SK-N-SH treated with all-trans-retinoic acid at 6 μM for 48 hours (cell line): ENCODE measurements at regions not wholly inside any gene's neighbourhood (a gene's known extent, or its start where the extent isn't known, plus 50 kb on each side); places are given as distances from the start of the nearest gene placed in this dataset.

Experiments
- ATAC-seq: fragments of 200-7000 bp; cut with Tn5 transposase; 3 replicates; pipeline ENCODE4 v1.9.1; 2020; ENCODE audit warnings: mild to moderate bottlenecking, moderate library complexity
- ARNTL ChIP-seq: fragments of 450-650 bp; formaldehyde crosslinking; IDR thresholded peaks from 2 replicates; pipeline ENCODE4 v1.5.0; 2020; ENCODE audit warnings: low read depth, mild to moderate bottlenecking, moderate library complexity, borderline replicate concordance
- BACH2 ChIP-seq: fragments of 250-450 bp; sonication (Bioruptor Pico); IDR thresholded peaks from 2 replicates; pipeline ENCODE4 v1.9.0; 2021; ENCODE audit warnings: mild to moderate bottlenecking, borderline replicate concordance
- CSDC2 ChIP-seq: fragments of 250-450 bp; sonication (Bioruptor Pico); IDR thresholded peaks from 2 replicates; pipeline ENCODE4 v1.5.0; 2020; ENCODE audit warnings: mild to moderate bottlenecking, moderate library complexity
- ESRRG ChIP-seq: fragments of 250-450 bp; sonication (Bioruptor Pico); IDR thresholded peaks from 2 replicates; pipeline ENCODE4 v1.6.1; 2021; ENCODE audit warnings: mild to moderate bottlenecking
- GLIS3 ChIP-seq: fragments of 250-450 bp; sonication (Bioruptor Pico); IDR thresholded peaks from 2 replicates; pipeline ENCODE4 v1.5.0; 2020; ENCODE audit warnings: mild to moderate bottlenecking, moderate library complexity
- ISL1 ChIP-seq: fragments of 250-450 bp; sonication (Bioruptor Pico); IDR thresholded peaks from 2 replicates; pipeline ENCODE4 v2.1.2; 2022; ENCODE audit warnings: mild to moderate bottlenecking, moderate library complexity
- OSR1 ChIP-seq: fragments of 250-450 bp; sonication (Bioruptor Pico); IDR thresholded peaks from 2 replicates; pipeline ENCODE4 v1.8.0; 2022; ENCODE audit warnings: moderate library complexity, mild to moderate bottlenecking, inconsistent platforms
- PATZ1 ChIP-seq: fragments of 250-450 bp; sonication (Bioruptor Pico); IDR thresholded peaks from 2 replicates; pipeline ENCODE4 v1.8.0; 2020; ENCODE audit warnings: mild to moderate bottlenecking, moderate library complexity, borderline replicate concordance
- POU6F1 ChIP-seq: fragments of 250-450 bp; sonication (Bioruptor Pico); IDR thresholded peaks from 2 replicates; pipeline ENCODE4 v1.8.0; 2021; ENCODE audit warnings: low read depth, mild to moderate bottlenecking, moderate library complexity, borderline replicate concordance
- PPARA ChIP-seq: fragments of 250-450 bp; sonication (Bioruptor Pico); IDR thresholded peaks from 2 replicates; pipeline ENCODE4 v1.5.0; 2020; ENCODE audit warnings: mild to moderate bottlenecking, borderline replicate concordance
- RARB ChIP-seq: fragments of 250-450 bp; sonication (Bioruptor Pico); IDR thresholded peaks from 2 replicates; pipeline ENCODE4 v1.8.0; 2021; ENCODE audit warnings: mild to moderate bottlenecking, moderate library complexity
- SNAI2 ChIP-seq: fragments of 250-450 bp; sonication (Bioruptor Pico); IDR thresholded peaks from 2 replicates; pipeline ENCODE4 v1.5.0; 2020; ENCODE audit warnings: mild to moderate bottlenecking, moderate library complexity
- TCF4 ChIP-seq: fragments of 250-450 bp; sonication (Bioruptor Pico); IDR thresholded peaks from 2 replicates; pipeline ENCODE4 v1.8.0; 2021; ENCODE audit warnings: mild to moderate bottlenecking, moderate library complexity, borderline replicate concordance
- TOX ChIP-seq: fragments of 250-450 bp; sonication (Bioruptor Pico); IDR thresholded peaks from 2 replicates; pipeline ENCODE4 v1.8.0; 2021; ENCODE audit warnings: mild to moderate bottlenecking, moderate library complexity, borderline replicate concordance
- TSHZ2 ChIP-seq: fragments of 250-450 bp; sonication (Bioruptor Pico); IDR thresholded peaks from 2 replicates; pipeline ENCODE4 v1.5.0; 2020; ENCODE audit warnings: mild to moderate bottlenecking, moderate library complexity
- ZC3H10 ChIP-seq: fragments of 250-450 bp; sonication (Bioruptor Pico); IDR thresholded peaks from 2 replicates; pipeline ENCODE4 v1.5.1; 2021; ENCODE audit warnings: mild to moderate bottlenecking, moderate library complexity
- ZFP3 ChIP-seq: fragments of 250-450 bp; sonication (Bioruptor Pico); IDR thresholded peaks from 2 replicates; pipeline ENCODE4 v1.5.0; 2020; ENCODE audit warnings: mild to moderate bottlenecking, moderate library complexity
- ZFP30 ChIP-seq: fragments of 450-650 bp; formaldehyde crosslinking; IDR thresholded peaks from 2 replicates; pipeline ENCODE4 v1.5.0; 2022; ENCODE audit warnings: mild to moderate bottlenecking, moderate library complexity
- ZNF565 ChIP-seq: fragments of 450-650 bp; formaldehyde crosslinking; conservative IDR thresholded peaks from 2 replicates; pipeline ENCODE4 v1.5.0; 2020; ENCODE audit warnings: low read depth, mild to moderate bottlenecking, moderate library complexity
- ZNF8 ChIP-seq: fragments of 450-650 bp; formaldehyde crosslinking; IDR thresholded peaks from 2 replicates; pipeline ENCODE4 v1.5.0; 2020; ENCODE audit warnings: mild to moderate bottlenecking, moderate library complexity
- TF ChIP-seq, protein P1 (sequence below): fragments of 250-450 bp; sonication (Bioruptor Pico); IDR thresholded peaks from 2 replicates; pipeline ENCODE4 v1.5.1; 2020; ENCODE audit warnings: low read depth, mild to moderate bottlenecking, moderate library complexity
- TF ChIP-seq, protein P2 (sequence below): fragments of 250-450 bp; sonication (Bioruptor Pico); IDR thresholded peaks from 2 replicates; pipeline ENCODE4 v1.5.1; 2021; ENCODE audit warnings: mild to moderate bottlenecking, moderate library complexity

DNA sequence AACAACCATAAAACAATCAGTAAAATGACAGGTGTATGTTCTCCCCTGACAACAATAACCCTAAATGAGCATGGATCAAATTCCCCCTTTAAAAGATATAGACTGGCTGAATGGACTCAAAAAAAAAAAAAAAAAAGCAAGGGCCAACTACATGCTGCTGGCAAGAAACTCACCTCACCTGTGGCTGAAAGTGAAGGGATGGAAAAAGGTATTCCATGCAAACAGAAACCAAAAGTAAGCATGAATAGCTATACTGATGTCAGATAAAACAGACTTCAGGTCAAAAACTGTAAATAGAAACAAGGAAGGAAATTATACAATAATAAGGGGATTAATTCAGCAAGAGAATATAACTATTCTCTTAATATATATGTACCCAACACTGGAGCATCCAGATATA lies 54.2 kb upstream of the SSBP2 start:
- no peak for ATAC-seq

GRCh38 chr5:81803812-81804211 lies 52.9 kb upstream of the SSBP2 start:
- no peak for ATAC-seq
- no peak for TF ChIP-seq PATZ1
- TF ChIP-seq ZC3H10 (CRISPR knock-in tag), result no peak
- TF ChIP-seq TOX, result no peak
- TF ChIP-seq ISL1 (CRISPR knock-in tag), result no peak
- TF ChIP-seq SNAI2 (CRISPR knock-in tag), result no peak
- no peak for TF ChIP-seq ESRRG (CRISPR knock-in tag)
- TF ChIP-seq, protein P1, sequence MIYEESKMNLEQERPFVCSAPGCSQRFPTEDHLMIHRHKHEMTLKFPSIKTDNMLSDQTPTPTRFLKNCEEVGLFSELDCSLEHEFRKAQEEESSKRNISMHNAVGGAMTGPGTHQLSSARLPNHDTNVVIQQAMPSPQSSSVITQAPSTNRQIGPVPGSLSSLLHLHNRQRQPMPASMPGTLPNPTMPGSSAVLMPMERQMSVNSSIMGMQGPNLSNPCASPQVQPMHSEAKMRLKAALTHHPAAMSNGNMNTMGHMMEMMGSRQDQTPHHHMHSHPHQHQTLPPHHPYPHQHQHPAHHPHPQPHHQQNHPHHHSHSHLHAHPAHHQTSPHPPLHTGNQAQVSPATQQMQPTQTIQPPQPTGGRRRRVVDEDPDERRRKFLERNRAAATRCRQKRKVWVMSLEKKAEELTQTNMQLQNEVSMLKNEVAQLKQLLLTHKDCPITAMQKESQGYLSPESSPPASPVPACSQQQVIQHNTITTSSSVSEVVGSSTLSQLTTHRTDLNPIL (CRISPR knock-in tag), result no peak
- no peak for TF ChIP-seq POU6F1 (CRISPR knock-in tag)
- TF ChIP-seq, protein P2, sequence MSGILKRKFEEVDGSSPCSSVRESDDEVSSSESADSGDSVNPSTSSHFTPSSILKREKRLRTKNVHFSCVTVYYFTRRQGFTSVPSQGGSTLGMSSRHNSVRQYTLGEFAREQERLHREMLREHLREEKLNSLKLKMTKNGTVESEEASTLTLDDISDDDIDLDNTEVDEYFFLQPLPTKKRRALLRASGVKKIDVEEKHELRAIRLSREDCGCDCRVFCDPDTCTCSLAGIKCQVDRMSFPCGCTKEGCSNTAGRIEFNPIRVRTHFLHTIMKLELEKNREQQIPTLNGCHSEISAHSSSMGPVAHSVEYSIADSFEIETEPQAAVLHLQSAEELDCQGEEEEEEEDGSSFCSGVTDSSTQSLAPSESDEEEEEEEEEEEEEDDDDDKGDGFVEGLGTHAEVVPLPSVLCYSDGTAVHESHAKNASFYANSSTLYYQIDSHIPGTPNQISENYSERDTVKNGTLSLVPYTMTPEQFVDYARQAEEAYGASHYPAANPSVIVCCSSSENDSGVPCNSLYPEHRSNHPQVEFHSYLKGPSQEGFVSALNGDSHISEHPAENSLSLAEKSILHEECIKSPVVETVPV, result no peak
- TF ChIP-seq TSHZ2 (CRISPR knock-in tag), result no peak
- no peak for TF ChIP-seq ZNF8 (CRISPR knock-in tag)
- TF ChIP-seq RARB (CRISPR knock-in tag), result no peak
- no peak for TF ChIP-seq OSR1 (CRISPR knock-in tag)
- TF ChIP-seq ZFP30 (CRISPR knock-in tag), result no peak
- no peak for TF ChIP-seq PPARA
- TF ChIP-seq TCF4, result no peak
- no peak for TF ChIP-seq ARNTL (CRISPR knock-in tag)
- TF ChIP-seq BACH2 (CRISPR knock-in tag), result no peak

More for the DNA sequence above, 54.2 kb upstream of the SSBP2 start:
- TF ChIP-seq ARNTL (CRISPR knock-in tag) (no peak), ZNF8 (CRISPR knock-in tag) (no peak), ZC3H10 (CRISPR knock-in tag) (no peak), ISL1 (CRISPR knock-in tag) (no peak), ZNF565 (CRISPR knock-in tag) (no peak), GLIS3 (CRISPR knock-in tag) (no peak), ZFP30 (CRISPR knock-in tag) (no peak), PPARA (no peak)
- TF ChIP-seq, protein P2, result no peak

- ATAC-seq, result no peak
- TF ChIP-seq CSDC2 (CRISPR knock-in tag), result no peak
- TF ChIP-seq ZFP30 (CRISPR knock-in tag), result no peak
- TF ChIP-seq OSR1 (CRISPR knock-in tag), result no peak
- TF ChIP-seq PPARA, result no peak
- no peak for TF ChIP-seq TCF4
- no peak for TF ChIP-seq TSHZ2 (CRISPR knock-in tag)
- no peak for TF ChIP-seq BACH2 (CRISPR knock-in tag)
- TF ChIP-seq ARNTL (CRISPR knock-in tag), result no peak
- TF ChIP-seq PATZ1, result no peak
- no peak for TF ChIP-seq TOX
- no peak for TF ChIP-seq ZFP3 (CRISPR knock-in tag)
Observed at GRCh38 chr5:81802625-81803024, 51.7 kb upstream of the SSBP2 start.
